Neural cell (in vitro differentiated cells): ENCODE measurements at regions not wholly inside any gene's neighbourhood (a gene's known extent, or its start where the extent isn't known, plus 50 kb on each side); places are given as distances from the start of the nearest gene placed in this dataset.

Experiments
- H2AFZ ChIP-seq: fragments of 200-600, 300-800 bp; sonication (generic), shearing (Covaris generic); 2 replicates; pipeline ENCODE4 v1.6.0; 2014; ENCODE audit warnings: low read depth, mild to moderate bottlenecking, antibody characterized with exemption, low read length, moderate library complexity
- H3F3A ChIP-seq: fragments of 200-600 bp; shearing (Covaris generic); 2 replicates; pipeline ENCODE4 v1.6.1; 2016; ENCODE audit warnings: mild to moderate bottlenecking, moderate library complexity, mixed read lengths, antibody characterized with exemption, low read length; ENCODE audit not compliant: insufficient read depth, poor library complexity, severe bottlenecking
- H3K27ac ChIP-seq: fragments of 200-600, 300-800 bp; sonication (generic), shearing (Covaris generic); 2 replicates; pipeline ENCODE4 v1.5.1; 2014; ENCODE audit warnings: mild to moderate bottlenecking, low read length, moderate library complexity
- H3K27me3 ChIP-seq: fragments of 300-800, 200-600 bp; sonication (generic), shearing (Covaris generic); 2 replicates; pipeline ENCODE4 v1.6.0; 2014; ENCODE audit warnings: mild to moderate bottlenecking, low read depth, low read length, moderate library complexity; ENCODE audit not compliant: insufficient read depth
- H3K36me3 ChIP-seq: fragments of 300-800, 200-600 bp; sonication (generic), shearing (Covaris generic); 2 replicates; pipeline ENCODE4 v1.5.1; 2014; ENCODE audit warnings: mild to moderate bottlenecking, antibody characterized with exemption, low read length, moderate library complexity; ENCODE audit not compliant: insufficient read depth
- H3K4me2 ChIP-seq: fragments of 300-800, 200-600 bp; sonication (generic), shearing (Covaris generic); 2 replicates; pipeline ENCODE4 v1.6.0; 2014; ENCODE audit warnings: mild to moderate bottlenecking, low read length
- H3K4me3 ChIP-seq: fragments of 300-800, 200-600 bp; sonication (generic), shearing (Covaris generic); 2 replicates; pipeline ENCODE4 v1.5.1; 2014; ENCODE audit warnings: mild to moderate bottlenecking, low read length, moderate library complexity
- H3K79me2 ChIP-seq: fragments of 200-600 bp; shearing (Covaris generic); replicated peaks from 2 replicates; pipeline ENCODE4 v1.6.0; 2014; ENCODE audit warnings: mild to moderate bottlenecking, low read length, moderate library complexity; ENCODE audit not compliant: insufficient read depth
- H3K9ac ChIP-seq: fragments of 300-800, 200-600 bp; sonication (generic), shearing (Covaris generic); 2 replicates; pipeline ENCODE4 v1.6.1; 2016; ENCODE audit warnings: mild to moderate bottlenecking, low read length, mixed read lengths
- H3K9me2 ChIP-seq: fragments of 200-600 bp; shearing (Covaris generic); 2 replicates; pipeline ENCODE4 v1.6.1; 2016; ENCODE audit warnings: mild to moderate bottlenecking, low read length, mixed read lengths; ENCODE audit not compliant: insufficient read depth
- H3K9me3 ChIP-seq: fragments of 200-600, 300-800 bp; sonication (generic), shearing (Covaris generic); 2 replicates; pipeline ENCODE4 v1.6.1; 2016; ENCODE audit warnings: mild to moderate bottlenecking, mixed run types, low read length, moderate library complexity, mixed read lengths
- H4K20me1 ChIP-seq: fragments of 200-600 bp; shearing (Covaris generic); 2 replicates; pipeline ENCODE4 v1.6.1; 2016; ENCODE audit warnings: mild to moderate bottlenecking, mixed run types; ENCODE audit not compliant: insufficient read depth
- CTCF ChIP-seq: fragments of 450-650 bp; IDR thresholded peaks from 2 replicates; pipeline ENCODE4 v1.5.1; 2014; ENCODE audit warnings: antibody characterized with exemption, mild to moderate bottlenecking, moderate library complexity; ENCODE audit not compliant: poor library complexity, severe bottlenecking
- EP300 ChIP-seq: fragments of 450-650 bp; conservative IDR thresholded peaks from 2 replicates; pipeline ENCODE4 v1.6.1; 2014; ENCODE audit warnings: antibody characterized with exemption, mild to moderate bottlenecking, moderate library complexity; ENCODE audit not compliant: poor library complexity, severe bottlenecking
- EZH2 ChIP-seq: fragments of 200-600, 300-800 bp; shearing (Covaris generic), sonication (generic); IDR thresholded peaks from 2 replicates; pipeline ENCODE4 v1.6.1; 2014; ENCODE audit warnings: antibody characterized with exemption, low read length, borderline replicate concordance, mild to moderate bottlenecking; ENCODE audit not compliant: insufficient read depth, poor library complexity, severe bottlenecking
- MXI1 ChIP-seq: fragments of 450-650 bp; conservative IDR thresholded peaks from 2 replicates; pipeline ENCODE4 v1.6.1; 2014; ENCODE audit warnings: antibody characterized with exemption, mild to moderate bottlenecking; ENCODE audit not compliant: poor library complexity, severe bottlenecking
- POLR2AphosphoS5 ChIP-seq: IDR thresholded peaks from 2 replicates; pipeline ENCODE4 v1.6.1; 2012
- RAD21 ChIP-seq: fragments of 450-650 bp; conservative IDR thresholded peaks from 2 replicates; pipeline ENCODE4 v1.6.1; 2014; ENCODE audit warnings: antibody characterized with exemption, mild to moderate bottlenecking, moderate library complexity
- REST ChIP-seq: IDR thresholded peaks from 2 replicates; pipeline ENCODE4 v1.6.1; 2012; ENCODE audit warnings: borderline replicate concordance
- SMC3 ChIP-seq: fragments of 450-650 bp; conservative IDR thresholded peaks from 2 replicates; pipeline ENCODE4 v1.6.1; 2014; ENCODE audit warnings: antibody characterized with exemption, mild to moderate bottlenecking, moderate library complexity; ENCODE audit not compliant: poor library complexity
- TAF1 ChIP-seq: IDR thresholded peaks from 2 replicates; pipeline ENCODE4 v1.6.1; 2012; ENCODE audit warnings: low read depth

- H3K9me3 ChIP-seq, result no peaks in the 10 kb centered on the region
- no peaks in the 10 kb centered on the region for H3K27me3 ChIP-seq
- no peaks in the 10 kb centered on the region for H3K36me3 ChIP-seq
- TF ChIP-seq REST (no peak), EP300 (no peak), TAF1 (no peak), RAD21 (no peak), EZH2 (no peak), SMC3 (no peak), MXI1 (no peak), CTCF (no peak), POLR2AphosphoS5 (no peak)
- no peak overlapping the region for H3K4me3 ChIP-seq
- H4K20me1 ChIP-seq, result no peaks in the 10 kb centered on the region
- H3K9ac ChIP-seq, result no peak overlapping the region
- H3K9me2 ChIP-seq, result no peaks in the 10 kb centered on the region
- no peak overlapping the region for H3K27ac ChIP-seq
- no peaks in the 10 kb centered on the region for H3F3A ChIP-seq
- no peak overlapping the region for H2AFZ ChIP-seq
- H3K79me2 ChIP-seq, result no peaks in the 10 kb centered on the region
- H3K4me2 ChIP-seq, result no peak overlapping the region
Measured at GRCh38 chr11:134743820-134744195, 331.8 kb upstream of the B3GAT1 start.

DNA sequence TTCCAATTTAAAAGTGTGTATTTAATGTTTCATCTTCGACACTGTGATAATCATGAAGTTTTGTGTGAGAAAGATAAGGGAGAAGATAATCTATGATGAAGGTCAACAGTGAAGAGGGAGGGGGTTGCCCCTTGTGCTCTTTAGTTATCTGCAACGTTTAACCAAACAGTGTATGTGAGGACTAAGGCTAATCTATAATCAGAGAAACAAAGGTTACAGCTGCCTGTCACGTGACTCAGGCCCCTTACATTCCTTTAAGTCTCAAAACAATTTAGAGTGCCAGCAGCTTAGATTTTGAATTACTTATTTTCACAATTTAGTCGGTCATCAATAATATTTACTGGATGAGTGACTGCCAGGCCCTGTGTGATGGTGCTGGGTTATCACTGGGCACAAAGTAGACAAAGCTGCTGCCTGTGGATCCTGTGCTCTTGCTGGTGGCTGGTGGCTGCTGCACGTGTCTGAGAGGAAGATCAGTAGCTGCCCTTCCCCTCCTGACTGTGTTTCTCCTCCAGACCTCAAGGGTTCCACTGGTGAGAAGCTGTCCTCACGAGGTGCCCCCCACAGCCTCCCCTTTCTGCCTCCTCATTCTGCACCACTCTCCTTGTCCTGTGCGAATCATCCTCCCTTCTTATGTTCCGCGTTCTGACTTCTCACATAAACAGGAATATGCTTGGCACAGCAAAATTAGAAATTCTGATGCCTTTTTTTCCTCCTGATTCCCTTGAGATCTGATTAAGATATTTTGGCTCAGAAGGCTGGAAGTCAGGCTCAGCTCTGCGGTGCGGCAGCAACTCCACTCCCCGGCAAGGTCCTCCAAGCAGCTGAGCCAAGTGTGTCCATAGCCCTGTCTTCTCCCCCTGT is 331.1 kb upstream of the B3GAT1 start:
- Histone ChIP-seq H3K4me2 (no peak overlapping the region), H3F3A (no peaks in the 10 kb centered on the region)

More for the DNA sequence above, 331.1 kb upstream of the B3GAT1 start:
- no peaks in the 10 kb centered on the region for H4K20me1 ChIP-seq
- TF ChIP-seq SMC3 (no peak), EP300 (no peak), RAD21 (no peak), REST (no peak), MXI1 (no peak), EZH2 (no peak), CTCF (no peak), TAF1 (no peak), POLR2AphosphoS5 (no peak)
- no peak overlapping the region for H3K4me3 ChIP-seq
- H3K79me2 ChIP-seq, result no peaks in the 10 kb centered on the region
- no peaks in the 10 kb centered on the region for H3K9me2 ChIP-seq
- no peaks in the 10 kb centered on the region for H3K9me3 ChIP-seq
- no peak overlapping the region for H2AFZ ChIP-seq
- H3K36me3 ChIP-seq, result no peaks in the 10 kb centered on the region
- no peaks in the 10 kb centered on the region for H3K27me3 ChIP-seq
- no peak overlapping the region for H3K27ac ChIP-seq
- no peak overlapping the region for H3K9ac ChIP-seq
